Activated naive CD8-positive, alpha-beta T cell treated with anti-CD3 and anti-CD28 coated beads, Interleukin-2, amount 50 U/mL, for 24 hours (primary cell): ENCODE measurements at regions not wholly inside any gene's neighbourhood (a gene's known extent, or its start where the extent isn't known, plus 50 kb on each side); places are given as distances from the start of the nearest gene placed in this dataset.

Experiments
- ATAC-seq: fragments of 150-1000 bp; cut with Tn5 transposase; one replicate; pipeline ENCODE4 v1.10.0; 2021
- DNase-seq: peaks from one replicate; pipeline ENCODE4 v3.0.0; 2021
- H3K27ac Mint-ChIP-seq: one replicate; pipeline ENCODE4 v1.8.0; 2021; ENCODE audit warnings: mild to moderate bottlenecking, mixed read lengths
- H3K27me3 Mint-ChIP-seq: one replicate; pipeline ENCODE4 v1.8.0; 2021; ENCODE audit warnings: mixed read lengths
- H3K36me3 Mint-ChIP-seq: one replicate; pipeline ENCODE4 v1.8.0; 2021; ENCODE audit warnings: low read depth, mixed read lengths
- H3K4me1 Mint-ChIP-seq: one replicate; pipeline ENCODE4 v1.8.0; 2021; ENCODE audit warnings: mixed read lengths
- H3K4me3 Mint-ChIP-seq: one replicate; pipeline ENCODE4 v1.8.0; 2021; ENCODE audit warnings: mild to moderate bottlenecking, moderate library complexity, mixed read lengths
- H3K9me3 Mint-ChIP-seq: one replicate; pipeline ENCODE4 v1.8.0; 2021; ENCODE audit warnings: mixed read lengths

- no peaks in the 10 kb centered on the region for H3K27me3 Mint-ChIP-seq
- no peak for ATAC-seq
- DNase-seq: no peak
- H3K27ac Mint-ChIP-seq: no peak overlapping the region
- H3K9me3 Mint-ChIP-seq: peaks cover 3% of the 10 kb centered on the region
- H3K4me1 Mint-ChIP-seq: no peaks in the 10 kb centered on the region
- H3K36me3 Mint-ChIP-seq: no peaks in the 10 kb centered on the region
- no peak overlapping the region for H3K4me3 Mint-ChIP-seq
These were observed 438.1 kb downstream of the HACE1 start for GRCh38 chr6:104421650-104422049.

GRCh38 chr6:104418839-104419238 lies 440.9 kb downstream of the HACE1 start:
- Mint-ChIP-seq H3K27ac (no peak overlapping the region), H3K27me3 (no peaks in the 10 kb centered on the region), H3K4me3 (no peak overlapping the region), H3K9me3 (no peaks in the 10 kb centered on the region), H3K4me1 (no peaks in the 10 kb centered on the region), H3K36me3 (no peaks in the 10 kb centered on the region)
- DNase-seq: no peak
- no peak for ATAC-seq

GRCh38 chr6:104418125-104418524 lies 441.6 kb downstream of the HACE1 start:
- DNase-seq (no peak), ATAC-seq (peak; percentile 49)
- Mint-ChIP-seq H3K4me3 (no peak overlapping the region), H3K27ac (no peak overlapping the region), H3K27me3 (no peaks in the 10 kb centered on the region), H3K9me3 (no peaks in the 10 kb centered on the region), H3K36me3 (no peaks in the 10 kb centered on the region), H3K4me1 (no peaks in the 10 kb centered on the region)

- no peak overlapping the region for H3K27ac Mint-ChIP-seq
- DNase-seq (no peak), ATAC-seq (no peak)
- H3K9me3 Mint-ChIP-seq: no peaks in the 10 kb centered on the region
- no peaks in the 10 kb centered on the region for H3K36me3 Mint-ChIP-seq
- H3K4me3 Mint-ChIP-seq: no peak overlapping the region
- no peaks in the 10 kb centered on the region for H3K27me3 Mint-ChIP-seq
- H3K4me1 Mint-ChIP-seq: no peaks in the 10 kb centered on the region
These were observed 445.0 kb downstream of the HACE1 start for GRCh38 chr6:104414723-104415122.

GRCh38 chr6:104413767-104414166 lies 446.0 kb downstream of the HACE1 start:
- DNase-seq: no peak
- no peak for ATAC-seq
- H3K4me1 Mint-ChIP-seq: no peaks in the 10 kb centered on the region
- no peaks in the 10 kb centered on the region for H3K9me3 Mint-ChIP-seq
- no peaks in the 10 kb centered on the region for H3K36me3 Mint-ChIP-seq
- no peak overlapping the region for H3K27ac Mint-ChIP-seq
- no peaks in the 10 kb centered on the region for H3K27me3 Mint-ChIP-seq
- no peak overlapping the region for H3K4me3 Mint-ChIP-seq

GRCh38 chr6:104411302-104411701 lies 448.4 kb downstream of the HACE1 start:
- Mint-ChIP-seq H3K36me3 (no peaks in the 10 kb centered on the region), H3K27me3 (no peaks in the 10 kb centered on the region), H3K4me1 (no peaks in the 10 kb centered on the region), H3K4me3 (no peak overlapping the region), H3K9me3 (no peaks in the 10 kb centered on the region), H3K27ac (no peak overlapping the region)
- ATAC-seq (no peak), DNase-seq (no peak)

GRCh38 chr6:104409913-104410312 lies 449.8 kb downstream of the HACE1 start:
- no peak overlapping the region for H3K4me3 Mint-ChIP-seq
- H3K4me1 Mint-ChIP-seq: no peaks in the 10 kb centered on the region
- no peaks in the 10 kb centered on the region for H3K36me3 Mint-ChIP-seq
- H3K27ac Mint-ChIP-seq: no peak overlapping the region
- no peak for DNase-seq
- ATAC-seq: no peak
- H3K9me3 Mint-ChIP-seq: no peaks in the 10 kb centered on the region
- H3K27me3 Mint-ChIP-seq: no peaks in the 10 kb centered on the region

- Mint-ChIP-seq H3K27me3 (no peaks in the 10 kb centered on the region), H3K4me1 (no peaks in the 10 kb centered on the region), H3K4me3 (no peak overlapping the region), H3K36me3 (no peaks in the 10 kb centered on the region), H3K27ac (no peak overlapping the region), H3K9me3 (no peaks in the 10 kb centered on the region)
- no peak for DNase-seq
- ATAC-seq: no peak
These were observed 451.8 kb downstream of the HACE1 start for GRCh38 chr6:104407957-104408356.

- H3K4me3 Mint-ChIP-seq: no peak overlapping the region
- no peaks in the 10 kb centered on the region for H3K36me3 Mint-ChIP-seq
These were observed 455.3 kb downstream of the HACE1 start for GRCh38 chr6:104404377-104404776.

GRCh38 chr6:104402572-104402971 lies 457.1 kb downstream of the HACE1 start:
- H3K27ac Mint-ChIP-seq: no peak overlapping the region
- no peaks in the 10 kb centered on the region for H3K36me3 Mint-ChIP-seq

More at GRCh38 chr6:104404377-104404776, 455.3 kb downstream of the HACE1 start:
- no peaks in the 10 kb centered on the region for H3K27me3 Mint-ChIP-seq
- ATAC-seq (no peak), DNase-seq (no peak)
- no peaks in the 10 kb centered on the region for H3K9me3 Mint-ChIP-seq
- H3K27ac Mint-ChIP-seq: no peak overlapping the region
- H3K4me1 Mint-ChIP-seq: no peaks in the 10 kb centered on the region

GRCh38 chr6:104401926-104402325 lies 457.8 kb downstream of the HACE1 start:
- H3K4me1 Mint-ChIP-seq: no peaks in the 10 kb centered on the region
- DNase-seq (no peak), ATAC-seq (no peak)

More at GRCh38 chr6:104402572-104402971, 457.1 kb downstream of the HACE1 start:
- Mint-ChIP-seq H3K9me3 (no peaks in the 10 kb centered on the region), H3K4me3 (no peak overlapping the region), H3K27me3 (no peaks in the 10 kb centered on the region), H3K4me1 (no peaks in the 10 kb centered on the region)
- DNase-seq (no peak), ATAC-seq (no peak)

GRCh38 chr6:104400844-104401243 lies 458.9 kb downstream of the HACE1 start:
- Mint-ChIP-seq H3K36me3 (no peaks in the 10 kb centered on the region), H3K4me1 (no peaks in the 10 kb centered on the region), H3K4me3 (no peak overlapping the region), H3K27ac (no peak overlapping the region), H3K9me3 (no peaks in the 10 kb centered on the region), H3K27me3 (no peaks in the 10 kb centered on the region)
- DNase-seq (no peak), ATAC-seq (no peak)

More at GRCh38 chr6:104401926-104402325, 457.8 kb downstream of the HACE1 start:
- no peaks in the 10 kb centered on the region for H3K36me3 Mint-ChIP-seq
- no peak overlapping the region for H3K27ac Mint-ChIP-seq
- no peak overlapping the region for H3K4me3 Mint-ChIP-seq
- H3K27me3 Mint-ChIP-seq: no peaks in the 10 kb centered on the region
- no peaks in the 10 kb centered on the region for H3K9me3 Mint-ChIP-seq

- no peaks in the 10 kb centered on the region for H3K36me3 Mint-ChIP-seq
- H3K4me3 Mint-ChIP-seq: no peak overlapping the region
- H3K9me3 Mint-ChIP-seq: no peaks in the 10 kb centered on the region
- no peak overlapping the region for H3K27ac Mint-ChIP-seq
- DNase-seq (no peak), ATAC-seq (no peak)
- H3K4me1 Mint-ChIP-seq: no peaks in the 10 kb centered on the region
- H3K27me3 Mint-ChIP-seq: no peaks in the 10 kb centered on the region
These were observed 463.6 kb downstream of the HACE1 start for GRCh38 chr6:104396077-104396476.

- DNase-seq: no peak
- Mint-ChIP-seq H3K9me3 (peaks cover 4% of the 10 kb centered on the region), H3K27ac (no peak overlapping the region), H3K4me1 (no peaks in the 10 kb centered on the region), H3K36me3 (no peaks in the 10 kb centered on the region), H3K27me3 (no peaks in the 10 kb centered on the region), H3K4me3 (no peak overlapping the region)
- no peak for ATAC-seq
These were observed 477.8 kb downstream of the HACE1 start for GRCh38 chr6:104381907-104382306.

GRCh38 chr6:104365451-104366234 lies 494.1 kb downstream of the HACE1 start:
- no peaks in the 10 kb centered on the region for H3K9me3 Mint-ChIP-seq
- no peaks in the 10 kb centered on the region for H3K27me3 Mint-ChIP-seq
- H3K4me1 Mint-ChIP-seq: no peaks in the 10 kb centered on the region
- ATAC-seq: no peak
- DNase-seq: no peak
- no peak overlapping the region for H3K27ac Mint-ChIP-seq
- H3K4me3 Mint-ChIP-seq: no peak overlapping the region
- no peaks in the 10 kb centered on the region for H3K36me3 Mint-ChIP-seq

GRCh38 chr6:104357928-104358327 lies 501.8 kb downstream of the HACE1 start:
- H3K36me3 Mint-ChIP-seq: no peaks in the 10 kb centered on the region
- no peaks in the 10 kb centered on the region for H3K27me3 Mint-ChIP-seq
- no peaks in the 10 kb centered on the region for H3K9me3 Mint-ChIP-seq
- DNase-seq (no peak), ATAC-seq (no peak)
- no peaks in the 10 kb centered on the region for H3K4me1 Mint-ChIP-seq
- H3K4me3 Mint-ChIP-seq: no peak overlapping the region
- no peak overlapping the region for H3K27ac Mint-ChIP-seq
